Mononuclear cell (primary cell): ENCODE measurements at regions not wholly inside any gene's neighbourhood (a gene's known extent, or its start where the extent isn't known, plus 50 kb on each side); places are given as distances from the start of the nearest gene placed in this dataset.

Source experiments
- H3K27me3 ChIP-seq: 2 replicates; pipeline ENCODE4 v1.6.0; 2011; ENCODE audit warnings: low read length, control low read depth; ENCODE audit not compliant: insufficient read depth
- H3K4me1 ChIP-seq: 2 replicates; pipeline ENCODE4 v1.5.1; 2011; ENCODE audit warnings: mild to moderate bottlenecking, low read length, control low read depth; ENCODE audit not compliant: insufficient read depth
- H3K4me3 ChIP-seq: 2 replicates; pipeline ENCODE4 v1.5.1; 2011; ENCODE audit warnings: mild to moderate bottlenecking, low read length, moderate library complexity
- H3K9me3 ChIP-seq: 2 replicates; pipeline ENCODE4 v1.5.1; 2011; ENCODE audit warnings: low read depth, mild to moderate bottlenecking, control low read depth, low read length

GRCh38 chr4:143017210-143017609, 167.5 kb upstream of the USP38 start:
- Histone ChIP-seq H3K4me1 (peaks cover 13% of the 10 kb centered on the region), H3K9me3 (no peaks in the 10 kb centered on the region), H3K4me3 (no peak overlapping the region), H3K27me3 (no peaks in the 10 kb centered on the region)

GRCh38 chr4:143019351-143019750, 165.4 kb upstream of the USP38 start:
- Histone ChIP-seq H3K4me1 (peaks cover 31% of the 10 kb centered on the region), H3K4me3 (no peak overlapping the region), H3K27me3 (no peaks in the 10 kb centered on the region), H3K9me3 (no peaks in the 10 kb centered on the region)

GRCh38 chr4:143021384-143021783, 163.3 kb upstream of the USP38 start:
- Histone ChIP-seq H3K9me3 (no peaks in the 10 kb centered on the region), H3K4me1 (peaks cover 51% of the 10 kb centered on the region), H3K4me3 (no peak overlapping the region), H3K27me3 (no peaks in the 10 kb centered on the region)

- H3K9me3 ChIP-seq = no peaks in the 10 kb centered on the region
- no peaks in the 10 kb centered on the region for H3K27me3 ChIP-seq
- H3K4me1 ChIP-seq = peaks cover 51% of the 10 kb centered on the region
- H3K4me3 ChIP-seq = no peak overlapping the region
These were observed 161.3 kb upstream of the USP38 start for GRCh38 chr4:143023239-143023918.

- H3K9me3 ChIP-seq = no peaks in the 10 kb centered on the region
- no peak overlapping the region for H3K4me3 ChIP-seq
- H3K27me3 ChIP-seq = no peaks in the 10 kb centered on the region
- H3K4me1 ChIP-seq = peaks cover 50% of the 10 kb centered on the region
These were observed 159.5 kb upstream of the USP38 start for GRCh38 chr4:143025081-143025704.

- H3K4me3 ChIP-seq = no peak overlapping the region
- H3K27me3 ChIP-seq = no peaks in the 10 kb centered on the region
- peaks cover 39% of the 10 kb centered on the region for H3K4me1 ChIP-seq
- H3K9me3 ChIP-seq = no peaks in the 10 kb centered on the region
These were observed 158.1 kb upstream of the USP38 start for GRCh38 chr4:143026459-143027170.

DNA sequence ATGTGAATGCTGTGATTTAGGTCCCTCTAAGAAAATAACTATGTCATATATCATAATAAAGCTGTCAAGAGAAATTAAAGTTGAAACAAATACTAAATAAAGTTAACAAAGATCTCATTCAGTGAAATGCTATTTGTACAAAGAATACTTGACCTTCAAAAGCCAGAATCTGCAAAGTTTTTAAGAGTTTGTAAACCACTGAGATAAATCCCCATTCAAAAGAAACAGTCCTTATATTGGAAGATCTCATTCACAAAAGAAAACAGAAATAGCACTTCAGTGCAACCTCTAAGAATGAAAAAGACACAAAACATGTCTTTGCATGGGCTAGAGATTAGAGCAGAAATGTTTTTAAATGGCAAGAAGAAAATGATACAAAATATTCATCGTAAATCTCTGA, 149.1 kb upstream of the USP38 start:
- Histone ChIP-seq H3K27me3 (no peaks in the 10 kb centered on the region), H3K4me3 (no peak overlapping the region), H3K9me3 (no peaks in the 10 kb centered on the region)

DNA sequence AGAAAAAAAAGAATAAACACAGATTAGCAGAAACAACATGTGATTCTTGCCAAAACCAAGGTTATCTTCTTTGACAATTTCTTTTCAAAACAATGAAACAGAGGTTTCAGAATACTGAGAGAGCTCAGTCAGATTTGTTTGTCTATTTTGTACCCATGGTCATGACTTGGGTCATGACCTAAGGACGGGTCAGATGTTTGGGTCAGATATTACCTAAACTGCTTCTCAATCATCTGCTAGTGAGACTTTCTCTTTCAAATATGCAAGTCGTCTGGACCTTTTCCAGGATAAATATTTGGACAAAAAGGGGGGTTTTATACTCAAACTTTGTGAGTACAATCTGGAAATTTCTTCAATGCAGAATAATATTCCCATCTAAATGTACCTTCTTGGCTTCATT, 148.3 kb upstream of the USP38 start:
- H3K27me3 ChIP-seq = no peaks in the 10 kb centered on the region
- H3K9me3 ChIP-seq = no peaks in the 10 kb centered on the region
- H3K4me3 ChIP-seq = no peak overlapping the region
- no peaks in the 10 kb centered on the region for H3K4me1 ChIP-seq

More for the DNA sequence above, 149.1 kb upstream of the USP38 start:
- no peaks in the 10 kb centered on the region for H3K4me1 ChIP-seq

DNA sequence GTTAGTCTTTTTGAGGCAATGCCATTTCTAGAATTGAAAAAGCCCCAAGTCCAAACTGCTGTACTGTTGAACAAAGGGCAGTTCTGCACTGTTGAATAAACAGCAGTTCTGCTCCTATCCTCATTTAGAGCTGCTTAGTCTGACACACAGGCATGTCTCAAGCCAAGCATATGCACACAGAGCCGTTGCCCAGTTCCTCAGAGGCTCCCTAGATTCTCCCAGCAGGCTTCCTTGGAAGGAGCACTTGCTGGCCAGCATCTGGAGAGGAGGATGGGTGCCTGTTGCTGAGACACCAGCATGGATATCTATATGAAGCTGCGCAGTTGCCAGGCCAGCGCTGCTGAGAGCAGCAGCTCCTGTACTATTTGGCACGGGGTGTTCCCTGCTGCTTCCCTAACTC, 138.3 kb upstream of the USP38 start:
- H3K9me3 ChIP-seq = no peaks in the 10 kb centered on the region
- no peak overlapping the region for H3K4me3 ChIP-seq

GRCh38 chr4:143046906-143047305, 137.8 kb upstream of the USP38 start:
- no peak overlapping the region for H3K4me3 ChIP-seq
- H3K9me3 ChIP-seq = no peaks in the 10 kb centered on the region
- no peaks in the 10 kb centered on the region for H3K27me3 ChIP-seq
- H3K4me1 ChIP-seq = no peaks in the 10 kb centered on the region

More for the DNA sequence above, 138.3 kb upstream of the USP38 start:
- no peaks in the 10 kb centered on the region for H3K27me3 ChIP-seq
- H3K4me1 ChIP-seq = no peaks in the 10 kb centered on the region

DNA sequence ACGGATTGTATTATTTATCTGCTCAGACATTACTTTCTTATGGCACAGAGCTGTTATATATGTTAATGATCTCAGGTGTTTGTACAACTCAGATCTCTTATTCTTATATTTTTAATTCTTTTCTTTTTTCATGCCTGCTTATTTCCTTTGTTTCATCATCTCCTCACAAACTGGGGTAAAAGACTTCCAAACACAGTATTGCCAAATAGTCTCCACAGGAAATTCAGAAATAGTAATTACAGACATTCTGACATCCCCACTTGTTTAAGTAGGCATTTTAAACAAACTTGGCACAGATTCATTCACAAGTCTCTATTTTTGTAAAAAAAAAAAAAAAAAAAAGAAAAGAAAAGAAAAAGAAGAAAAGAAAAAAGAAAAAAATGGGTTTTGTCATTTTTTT, 129.7 kb upstream of the USP38 start:
- H3K27me3 ChIP-seq = no peaks in the 10 kb centered on the region
- peaks cover 5% of the 10 kb centered on the region for H3K4me1 ChIP-seq
- no peak overlapping the region for H3K4me3 ChIP-seq
- no peaks in the 10 kb centered on the region for H3K9me3 ChIP-seq

- peaks cover 5% of the 10 kb centered on the region for H3K4me1 ChIP-seq
- H3K9me3 ChIP-seq = no peaks in the 10 kb centered on the region
- H3K27me3 ChIP-seq = no peaks in the 10 kb centered on the region
- H3K4me3 ChIP-seq = no peak overlapping the region
These were observed 128.7 kb upstream of the USP38 start for GRCh38 chr4:143055997-143056396.

DNA sequence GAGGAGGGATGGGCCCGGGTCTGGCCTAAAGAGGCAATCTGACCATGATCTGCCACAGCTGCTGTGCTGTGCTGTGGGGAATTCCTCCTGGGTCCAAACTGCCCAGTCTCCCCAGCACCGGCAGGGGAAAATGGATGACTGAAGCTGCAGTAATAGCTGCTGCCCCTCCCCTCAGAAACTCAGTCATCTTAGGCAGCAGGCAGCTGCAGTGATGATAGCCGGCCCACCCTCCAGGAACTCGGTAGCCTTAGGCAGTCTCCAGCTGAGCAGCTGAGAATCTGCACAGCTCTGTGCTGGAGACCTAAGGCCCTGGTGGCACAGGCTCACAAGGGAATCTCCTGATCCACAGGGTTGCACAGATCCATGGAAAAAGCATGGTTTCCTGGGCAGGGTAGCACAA, 113.4 kb upstream of the USP38 start:
- Histone ChIP-seq H3K9me3 (no peaks in the 10 kb centered on the region), H3K4me1 (no peaks in the 10 kb centered on the region), H3K27me3 (no peaks in the 10 kb centered on the region), H3K4me3 (no peak overlapping the region)

- no peaks in the 10 kb centered on the region for H3K4me1 ChIP-seq
- H3K27me3 ChIP-seq = no peaks in the 10 kb centered on the region
- no peak overlapping the region for H3K4me3 ChIP-seq
- H3K9me3 ChIP-seq = no peaks in the 10 kb centered on the region
These were observed 108.0 kb upstream of the USP38 start for GRCh38 chr4:143076723-143077122.

DNA sequence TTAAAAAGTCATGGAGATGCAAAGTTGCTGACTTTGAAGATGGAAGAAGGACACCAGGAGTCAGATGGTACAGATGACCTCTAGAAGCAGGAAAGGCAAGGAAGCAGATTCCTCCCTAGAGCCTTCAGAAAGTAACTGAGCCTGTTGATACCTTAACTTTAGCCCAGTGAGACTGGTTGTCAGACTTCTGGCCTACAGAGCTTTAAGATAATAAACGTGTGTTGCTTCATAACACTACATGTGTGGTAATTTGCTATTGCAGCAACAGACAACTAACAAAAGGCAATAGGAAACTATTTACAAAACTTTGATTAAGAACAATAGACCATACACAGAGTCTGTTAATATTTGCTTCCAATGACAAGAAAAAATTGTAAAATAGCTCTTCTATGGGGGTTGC, 102.0 kb upstream of the USP38 start:
- Histone ChIP-seq H3K4me3 (no peak overlapping the region), H3K9me3 (no peaks in the 10 kb centered on the region), H3K27me3 (no peaks in the 10 kb centered on the region)

More for the DNA sequence above, 102.0 kb upstream of the USP38 start:
- H3K4me1 ChIP-seq = no peaks in the 10 kb centered on the region
